GM12875 (cell line): ENCODE measurements at regions not wholly inside any gene's neighbourhood (a gene's known extent, or its start where the extent isn't known, plus 50 kb on each side); places are given as distances from the start of the nearest gene placed in this dataset.

Experiments used
- H3K4me3 ChIP-seq: one replicate; pipeline ENCODE4 v1.5.1; 2011; ENCODE audit warnings: low read depth, low read length, control low read depth
- TF ChIP-seq, protein P1 (sequence below): IDR thresholded peaks from 2 replicates; pipeline ENCODE4 v1.5.1; 2011; ENCODE audit warnings: low read depth, mild to moderate bottlenecking, control low read depth, inconsistent platforms, low read length, moderate library complexity, borderline replicate concordance; ENCODE audit not compliant: insufficient read depth

DNA sequence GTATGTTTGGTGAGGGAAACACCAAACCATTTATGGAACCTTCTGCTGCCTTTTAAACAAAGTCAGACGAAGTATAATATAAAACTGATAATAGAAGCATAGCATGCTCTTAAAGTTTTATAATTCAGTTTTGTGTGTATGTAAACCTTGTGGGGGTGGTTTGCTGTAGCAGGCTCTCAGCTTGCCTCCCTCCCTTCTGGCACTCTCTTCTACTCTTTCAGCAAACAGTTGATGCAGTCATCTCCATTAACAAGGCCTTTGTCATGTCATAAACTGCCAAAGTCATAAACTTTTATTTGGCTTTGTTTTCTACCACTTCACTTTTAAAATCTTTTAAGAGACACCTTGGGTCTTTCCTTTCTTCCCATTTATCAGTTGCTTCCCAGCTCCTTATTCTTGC, 448.2 kb upstream of the SETBP1 start:
- TF ChIP-seq, protein P1, sequence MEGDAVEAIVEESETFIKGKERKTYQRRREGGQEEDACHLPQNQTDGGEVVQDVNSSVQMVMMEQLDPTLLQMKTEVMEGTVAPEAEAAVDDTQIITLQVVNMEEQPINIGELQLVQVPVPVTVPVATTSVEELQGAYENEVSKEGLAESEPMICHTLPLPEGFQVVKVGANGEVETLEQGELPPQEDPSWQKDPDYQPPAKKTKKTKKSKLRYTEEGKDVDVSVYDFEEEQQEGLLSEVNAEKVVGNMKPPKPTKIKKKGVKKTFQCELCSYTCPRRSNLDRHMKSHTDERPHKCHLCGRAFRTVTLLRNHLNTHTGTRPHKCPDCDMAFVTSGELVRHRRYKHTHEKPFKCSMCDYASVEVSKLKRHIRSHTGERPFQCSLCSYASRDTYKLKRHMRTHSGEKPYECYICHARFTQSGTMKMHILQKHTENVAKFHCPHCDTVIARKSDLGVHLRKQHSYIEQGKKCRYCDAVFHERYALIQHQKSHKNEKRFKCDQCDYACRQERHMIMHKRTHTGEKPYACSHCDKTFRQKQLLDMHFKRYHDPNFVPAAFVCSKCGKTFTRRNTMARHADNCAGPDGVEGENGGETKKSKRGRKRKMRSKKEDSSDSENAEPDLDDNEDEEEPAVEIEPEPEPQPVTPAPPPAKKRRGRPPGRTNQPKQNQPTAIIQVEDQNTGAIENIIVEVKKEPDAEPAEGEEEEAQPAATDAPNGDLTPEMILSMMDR: no peak
- no peak overlapping the region for H3K4me3 ChIP-seq

DNA sequence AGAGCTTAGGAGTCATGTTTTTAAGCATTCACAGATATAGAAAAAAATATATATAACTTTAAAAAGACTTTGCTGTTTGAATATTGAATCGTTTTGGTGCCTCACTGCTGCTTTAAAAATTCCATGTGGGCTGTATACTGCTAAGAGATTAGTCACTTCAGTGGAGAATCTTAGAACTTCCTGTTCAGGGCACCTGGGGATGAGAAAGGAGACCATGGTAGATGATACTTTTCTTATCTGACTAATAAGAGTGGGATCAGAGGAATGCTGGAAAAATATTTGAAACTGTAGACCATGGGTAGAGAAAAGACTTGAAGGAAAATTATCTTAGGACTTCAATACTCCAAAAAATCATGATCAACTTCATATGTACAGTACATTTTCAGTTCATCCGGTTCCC, 442.2 kb upstream of the SETBP1 start:
- no peak overlapping the region for H3K4me3 ChIP-seq
- TF ChIP-seq, protein P1: no peak

DNA sequence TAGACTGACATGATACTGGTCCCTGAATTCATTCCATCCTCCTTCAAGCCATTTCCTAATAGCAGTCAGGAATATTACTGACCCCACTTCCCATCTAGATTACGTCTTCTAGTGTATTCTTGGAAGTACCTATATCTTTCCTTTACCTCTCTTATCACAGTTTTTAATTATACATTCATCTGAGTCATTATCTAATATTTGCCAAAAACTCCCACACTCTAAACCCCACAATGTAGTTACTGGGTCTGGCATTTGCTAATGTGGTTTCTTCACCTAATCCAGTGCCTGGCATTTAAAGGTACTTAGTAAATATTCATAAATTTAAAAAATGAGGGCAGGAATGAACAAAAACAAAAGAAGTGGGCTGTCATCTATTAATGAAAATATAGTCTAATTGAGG, 441.8 kb upstream of the SETBP1 start:
- H3K4me3 ChIP-seq: no peak overlapping the region
- TF ChIP-seq, protein P1: no peak

DNA sequence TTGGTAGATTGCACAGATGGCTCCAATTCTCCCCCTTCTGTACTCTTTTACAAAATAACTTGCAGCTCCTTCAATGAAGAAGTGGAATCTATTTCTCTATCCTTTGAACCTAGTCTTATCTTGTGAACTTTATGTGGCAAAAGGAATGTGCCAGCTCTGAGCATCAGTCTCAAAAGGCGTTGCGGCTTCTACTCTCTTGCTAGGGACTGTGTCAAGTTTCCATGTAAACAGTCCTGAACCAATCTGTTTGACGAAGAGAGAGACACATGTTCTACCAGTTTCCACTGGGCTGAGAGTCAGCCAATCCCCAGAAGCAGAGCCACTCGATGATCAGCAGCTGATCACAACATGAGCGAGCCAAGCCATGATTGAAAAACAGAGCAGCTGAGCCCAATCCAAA, 439.7 kb upstream of the SETBP1 start:
- H3K4me3 ChIP-seq: no peak overlapping the region

DNA sequence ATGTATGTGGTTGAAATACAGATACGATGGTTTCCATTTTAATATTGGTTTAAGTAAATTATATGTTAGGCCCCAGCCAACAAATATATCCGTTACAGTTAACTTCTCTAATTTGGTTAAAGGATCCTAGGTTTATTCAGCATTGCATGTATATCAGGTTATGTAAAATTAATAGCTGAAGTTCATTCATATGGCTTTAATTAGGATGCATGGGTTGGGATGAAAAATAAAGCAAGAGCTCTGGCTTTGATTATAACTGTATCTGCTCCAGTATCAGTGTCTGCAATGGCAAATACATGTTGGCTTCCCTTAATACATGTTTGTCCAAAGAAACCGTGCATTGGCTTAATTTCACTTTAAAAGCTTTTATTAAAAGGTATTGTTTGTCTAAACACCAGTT, 435.7 kb upstream of the SETBP1 start:
- TF ChIP-seq, protein P1: no peak
- H3K4me3 ChIP-seq: no peak overlapping the region

More for the DNA sequence above, 439.7 kb upstream of the SETBP1 start:
- TF ChIP-seq, protein P1: no peak

DNA sequence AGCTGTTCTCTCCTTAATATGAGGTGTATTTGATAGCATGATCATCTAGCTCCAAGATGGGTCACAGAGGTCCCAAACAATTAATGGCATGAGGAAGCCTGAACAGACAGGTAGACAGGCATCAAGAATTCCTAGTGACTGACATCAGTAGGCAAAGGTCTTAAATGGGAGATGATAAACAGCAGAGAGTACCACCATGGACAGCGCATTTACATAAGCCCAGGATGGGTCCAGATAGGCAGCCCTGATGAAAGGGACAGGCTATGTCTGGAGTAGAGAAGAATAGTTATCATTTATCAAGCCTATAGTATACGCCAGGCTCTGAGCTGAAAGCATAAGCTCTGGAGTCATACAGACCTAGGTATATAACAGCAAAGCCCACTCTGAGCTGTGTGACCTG, 434.7 kb upstream of the SETBP1 start:
- no peak overlapping the region for H3K4me3 ChIP-seq
- TF ChIP-seq, protein P1: no peak

DNA sequence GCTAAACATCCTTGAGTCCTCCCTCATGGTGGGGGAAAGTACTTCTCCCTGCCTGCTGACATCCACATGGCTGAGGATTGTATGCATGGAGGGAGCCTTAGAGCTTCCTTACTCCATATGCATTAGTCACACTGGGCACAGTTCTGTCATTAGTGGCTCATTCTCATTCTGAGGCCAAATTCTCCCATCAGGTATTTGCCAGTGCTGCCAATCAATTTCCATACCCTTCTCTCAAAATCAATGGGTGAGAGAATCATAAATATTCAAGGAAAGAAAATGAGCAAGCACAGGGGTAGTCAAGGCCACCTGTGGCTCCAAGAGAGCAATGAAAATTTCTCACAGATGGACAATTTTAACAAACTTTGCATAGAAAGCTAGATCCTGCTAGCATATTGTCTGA, 422.6 kb upstream of the SETBP1 start:
- H3K4me3 ChIP-seq: no peak overlapping the region
- TF ChIP-seq, protein P1: no peak
